T-helper 2 cell treated with Interferon-gamma antibody and Interleukin-4, amounts not matched to agents 5 μg/mL and 100 μg/mL, for 36 hours (primary cell): ENCODE measurements at regions not wholly inside any gene's neighbourhood (a gene's known extent, or its start where the extent isn't known, plus 50 kb on each side); places are given as distances from the start of the nearest gene placed in this dataset.

ENCODE experiments used
- DNase-seq: peaks from one replicate; pipeline ENCODE4 v3.0.0; 2021; ENCODE audit warnings: low spot score
- H3K27ac Mint-ChIP-seq: one replicate; pipeline ENCODE4 v1.8.0; 2021; ENCODE audit warnings: mild to moderate bottlenecking, mixed read lengths
- H3K27me3 Mint-ChIP-seq: one replicate; pipeline ENCODE4 v1.8.0; 2021; ENCODE audit warnings: low read depth, mixed read lengths
- H3K36me3 Mint-ChIP-seq: one replicate; pipeline ENCODE4 v1.8.0; 2021; ENCODE audit warnings: low read depth, mixed read lengths
- H3K4me1 Mint-ChIP-seq: one replicate; pipeline ENCODE4 v1.8.0; 2021; ENCODE audit warnings: low read depth, mixed read lengths
- H3K4me3 Mint-ChIP-seq: one replicate; pipeline ENCODE4 v1.8.0; 2022; ENCODE audit warnings: mild to moderate bottlenecking, moderate library complexity, mixed read lengths
- H3K9me3 Mint-ChIP-seq: one replicate; pipeline ENCODE4 v1.8.0; 2021; ENCODE audit warnings: mixed read lengths

DNA sequence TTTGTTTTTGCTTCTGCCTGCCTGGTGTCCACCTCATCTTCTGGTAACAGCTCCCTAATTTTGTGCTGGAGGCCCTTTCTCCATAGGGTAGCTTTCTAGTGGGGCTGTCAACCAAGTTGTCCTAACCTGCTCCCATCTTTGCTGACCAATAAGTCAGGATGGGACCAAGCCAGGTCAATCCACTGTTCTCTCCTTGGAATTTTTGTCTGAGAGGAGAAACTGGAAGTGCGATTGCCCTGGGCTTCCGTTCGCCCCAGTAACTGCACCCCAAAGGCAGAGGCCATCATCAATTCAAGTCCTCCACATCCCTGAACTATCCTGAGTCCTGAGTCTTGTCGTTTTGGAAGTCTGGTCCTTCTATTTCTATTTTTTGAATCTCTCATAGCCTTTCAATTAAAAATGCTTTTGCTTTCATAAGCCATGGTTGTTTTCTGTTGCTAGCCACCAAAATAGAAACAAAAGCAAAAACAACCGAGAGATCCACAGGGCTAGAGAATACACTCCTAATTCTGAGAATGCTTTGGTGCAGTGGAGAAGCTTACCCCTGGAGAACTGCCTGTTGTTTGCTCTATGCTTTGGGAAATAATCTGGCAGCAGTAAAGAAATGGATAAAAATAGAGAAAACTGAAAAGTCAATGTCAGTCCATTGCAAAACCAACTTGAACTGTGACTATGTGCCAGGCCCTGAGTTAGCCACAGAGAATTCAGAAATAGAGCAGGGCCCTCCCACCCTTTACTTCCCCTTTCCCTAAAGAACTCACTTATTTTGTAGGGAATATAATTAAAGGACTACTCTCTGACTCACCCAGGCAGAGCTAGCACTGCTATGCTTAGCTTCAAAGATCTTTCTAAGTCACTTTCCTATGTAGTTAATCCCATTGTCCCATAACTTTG lies 368.1 kb downstream of the CXCL12 start:
- H3K4me3 Mint-ChIP-seq: no peak overlapping the region

DNA sequence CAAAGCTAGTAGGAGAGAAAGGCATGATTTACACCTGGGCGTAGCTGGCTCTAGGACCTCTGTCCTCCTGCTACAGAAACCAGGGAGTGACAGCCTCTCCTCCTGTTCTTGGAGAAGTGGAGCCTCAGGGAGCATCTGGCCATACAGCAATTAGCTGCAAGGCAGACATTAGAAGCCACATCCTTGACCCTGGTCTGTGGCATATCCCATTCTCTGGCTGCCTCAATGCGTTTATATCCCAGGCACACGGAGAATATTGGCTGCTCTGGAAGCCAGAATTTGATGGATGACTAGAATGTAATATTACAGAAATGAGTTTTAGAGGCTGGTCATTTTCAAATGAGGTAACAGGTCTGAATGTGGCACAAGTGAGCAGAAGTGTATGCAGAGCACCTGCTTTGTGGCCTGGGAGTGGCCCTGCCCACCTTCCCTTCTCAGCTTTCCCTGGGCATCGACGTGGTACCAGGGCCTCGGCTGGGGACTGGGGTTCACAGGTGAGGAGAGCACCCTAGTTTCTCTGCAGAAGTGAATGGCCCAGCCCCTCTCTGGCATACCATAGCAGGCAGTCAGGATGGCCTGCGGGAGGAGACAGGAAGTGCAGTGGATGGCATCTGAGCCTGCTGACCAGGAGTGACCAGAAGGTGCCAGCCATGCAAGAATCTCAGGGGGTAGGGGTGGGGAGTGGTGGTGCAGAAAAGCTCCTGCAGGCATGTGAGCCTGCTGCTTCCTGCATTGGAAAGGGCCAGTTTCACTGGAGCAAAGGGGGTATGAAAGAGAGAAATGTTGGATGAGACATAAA lies 367.2 kb upstream of the ZNF32 start:
- no peak for DNase-seq
- Mint-ChIP-seq H3K36me3 (no peaks in the 10 kb centered on the region), H3K27ac (no peak overlapping the region), H3K9me3 (no peaks in the 10 kb centered on the region), H3K4me3 (no peak overlapping the region), H3K27me3 (no peaks in the 10 kb centered on the region), H3K4me1 (peaks cover 3% of the 10 kb centered on the region)

More for the DNA sequence above, 368.1 kb downstream of the CXCL12 start:
- no peaks in the 10 kb centered on the region for H3K36me3 Mint-ChIP-seq
- no peaks in the 10 kb centered on the region for H3K4me1 Mint-ChIP-seq
- H3K9me3 Mint-ChIP-seq: no peaks in the 10 kb centered on the region
- no peak overlapping the region for H3K27ac Mint-ChIP-seq
- DNase-seq: no peak
- H3K27me3 Mint-ChIP-seq: no peaks in the 10 kb centered on the region

DNA sequence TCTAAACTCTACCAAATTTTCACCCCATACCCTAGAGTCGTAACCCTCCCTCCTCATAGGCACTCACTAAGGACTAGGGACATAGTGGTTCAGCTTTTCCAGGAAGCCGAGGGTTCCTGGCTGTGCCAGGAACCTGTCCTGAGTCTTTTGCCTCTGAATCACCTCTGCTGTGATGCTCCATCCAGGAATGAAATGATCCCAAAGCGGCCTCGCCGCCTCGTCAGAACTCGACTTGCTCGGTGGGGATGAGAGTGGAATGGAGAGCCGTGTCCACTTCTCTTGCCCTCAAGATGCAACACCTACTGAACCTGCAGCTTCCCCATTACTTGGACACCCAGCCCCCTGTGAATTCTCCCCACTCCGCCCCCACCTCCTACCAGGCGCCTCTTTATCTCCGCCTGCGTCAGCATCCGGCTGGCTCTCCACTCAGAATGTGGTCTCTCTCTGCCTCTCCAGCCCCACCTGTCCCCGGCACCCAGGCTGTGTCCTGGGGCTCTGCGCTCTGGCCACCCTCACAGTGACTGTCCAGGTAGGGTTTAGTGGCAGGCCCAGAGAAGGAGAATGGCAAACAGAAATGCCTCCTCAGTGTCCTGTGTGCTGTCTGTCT lies 366.1 kb upstream of the ZNF32 start:
- DNase-seq: no peak
- H3K9me3 Mint-ChIP-seq: no peaks in the 10 kb centered on the region
- no peak overlapping the region for H3K27ac Mint-ChIP-seq
- H3K27me3 Mint-ChIP-seq: no peaks in the 10 kb centered on the region
- H3K4me1 Mint-ChIP-seq: peaks cover 3% of the 10 kb centered on the region
- no peak overlapping the region for H3K4me3 Mint-ChIP-seq
- H3K36me3 Mint-ChIP-seq: no peaks in the 10 kb centered on the region

DNA sequence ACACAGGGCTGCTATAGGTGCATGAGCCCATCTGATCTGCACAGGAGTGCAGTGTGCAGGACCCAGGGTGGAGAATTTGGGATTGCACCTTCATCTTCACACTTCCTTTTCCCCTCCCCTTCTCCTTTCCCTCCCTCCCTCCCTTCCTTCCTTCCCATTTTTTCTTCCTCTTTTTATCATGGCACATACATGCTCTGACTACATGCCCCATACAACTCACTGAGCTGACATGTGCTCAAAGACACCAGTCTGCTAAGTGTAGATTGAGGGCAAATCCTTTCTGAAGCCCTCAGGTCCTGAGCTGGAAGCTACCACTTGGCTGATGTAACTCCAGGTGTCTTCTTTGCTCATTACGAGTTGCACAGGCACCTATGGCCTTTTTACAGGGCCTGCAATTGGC lies 365.3 kb upstream of the ZNF32 start:
- Mint-ChIP-seq H3K27me3 (no peaks in the 10 kb centered on the region), H3K27ac (no peak overlapping the region), H3K9me3 (no peaks in the 10 kb centered on the region), H3K36me3 (no peaks in the 10 kb centered on the region), H3K4me3 (no peak overlapping the region), H3K4me1 (peaks cover 3% of the 10 kb centered on the region)
- no peak for DNase-seq

DNA sequence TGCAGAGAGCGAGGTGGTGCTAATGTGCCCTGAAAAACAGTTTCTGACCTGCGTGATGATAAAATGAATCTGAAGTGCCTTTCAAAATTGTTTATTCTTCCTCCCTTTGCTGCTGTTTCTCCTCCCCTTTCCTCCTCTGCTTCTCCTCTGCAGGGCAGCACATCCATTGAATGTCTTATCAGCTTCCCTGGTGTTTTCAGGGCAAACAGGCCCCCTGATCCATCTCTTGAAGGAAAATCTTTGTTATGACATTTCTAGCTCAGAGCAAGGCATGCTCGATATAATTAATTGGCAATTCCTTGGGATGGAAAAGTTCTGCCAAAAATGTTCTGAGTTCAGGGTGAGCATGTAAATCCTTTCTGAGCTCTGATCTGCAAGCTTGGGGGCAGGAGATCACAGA lies 364.2 kb upstream of the ZNF32 start:
- no peaks in the 10 kb centered on the region for H3K36me3 Mint-ChIP-seq
- peaks cover 3% of the 10 kb centered on the region for H3K4me1 Mint-ChIP-seq
- no peaks in the 10 kb centered on the region for H3K9me3 Mint-ChIP-seq
- no peak overlapping the region for H3K4me3 Mint-ChIP-seq
- H3K27me3 Mint-ChIP-seq: no peaks in the 10 kb centered on the region
- H3K27ac Mint-ChIP-seq: no peak overlapping the region
- no peak for DNase-seq

DNA sequence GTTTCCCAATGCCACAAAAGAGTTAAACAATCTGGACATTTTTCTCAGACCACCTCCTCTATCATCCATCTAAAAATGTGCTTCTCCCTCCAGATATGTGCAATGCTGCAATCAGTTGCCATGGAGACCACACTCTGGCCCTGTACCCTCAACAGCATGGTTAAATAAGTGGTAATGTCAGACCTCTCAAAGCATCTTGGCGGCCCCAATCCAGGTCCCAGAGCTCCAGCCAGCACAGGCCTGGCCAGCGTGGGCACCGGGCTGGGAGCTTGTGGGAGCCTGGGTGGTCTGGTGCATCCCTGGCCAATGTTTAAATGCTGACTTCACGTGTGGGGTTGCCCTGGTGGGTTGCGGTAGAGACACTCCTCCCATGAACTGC lies 362.9 kb upstream of the ZNF32 start:
- Mint-ChIP-seq H3K27ac (no peak overlapping the region), H3K4me1 (peaks cover 3% of the 10 kb centered on the region), H3K4me3 (no peak overlapping the region), H3K27me3 (no peaks in the 10 kb centered on the region), H3K36me3 (no peaks in the 10 kb centered on the region), H3K9me3 (no peaks in the 10 kb centered on the region)
- DNase-seq: no peak

DNA sequence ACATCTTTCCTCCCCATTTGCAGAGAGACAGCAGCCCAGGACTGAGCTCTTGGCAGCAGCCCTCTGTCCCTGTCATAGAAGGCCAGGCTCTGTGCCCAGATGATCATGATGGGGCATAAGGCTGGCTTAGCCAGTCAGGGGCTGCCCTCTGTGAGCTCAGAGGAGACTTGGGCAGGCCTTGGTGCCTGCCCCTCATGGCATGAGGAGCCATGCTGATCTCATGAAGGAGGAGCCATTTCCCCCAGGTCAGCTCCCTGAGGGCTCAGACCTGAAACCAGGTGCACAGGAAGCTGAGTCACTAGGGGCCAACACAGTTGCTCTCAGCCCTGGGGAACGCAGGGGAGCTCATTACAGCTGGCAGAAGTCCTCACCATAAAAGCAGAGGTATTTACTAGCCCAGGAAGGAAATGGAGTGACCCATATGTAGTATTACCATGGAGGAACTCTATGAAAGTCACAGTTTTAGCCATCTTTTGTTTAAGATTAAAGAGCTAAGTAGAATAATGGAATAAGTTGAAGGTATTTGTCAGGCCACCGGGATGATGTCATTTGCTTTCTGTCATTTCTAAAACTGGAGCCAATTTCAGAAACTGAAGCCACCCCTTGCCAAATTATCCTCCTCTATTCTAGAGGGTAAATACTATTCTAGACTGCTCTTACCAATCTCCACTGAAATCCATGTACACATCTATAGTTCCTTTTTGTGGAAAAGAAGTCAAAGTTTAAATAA lies 362.4 kb upstream of the ZNF32 start:
- Mint-ChIP-seq H3K4me3 (no peak overlapping the region), H3K4me1 (peaks cover 3% of the 10 kb centered on the region), H3K36me3 (no peaks in the 10 kb centered on the region), H3K27me3 (no peaks in the 10 kb centered on the region), H3K9me3 (no peaks in the 10 kb centered on the region), H3K27ac (no peak overlapping the region)
- DNase-seq: no peak

DNA sequence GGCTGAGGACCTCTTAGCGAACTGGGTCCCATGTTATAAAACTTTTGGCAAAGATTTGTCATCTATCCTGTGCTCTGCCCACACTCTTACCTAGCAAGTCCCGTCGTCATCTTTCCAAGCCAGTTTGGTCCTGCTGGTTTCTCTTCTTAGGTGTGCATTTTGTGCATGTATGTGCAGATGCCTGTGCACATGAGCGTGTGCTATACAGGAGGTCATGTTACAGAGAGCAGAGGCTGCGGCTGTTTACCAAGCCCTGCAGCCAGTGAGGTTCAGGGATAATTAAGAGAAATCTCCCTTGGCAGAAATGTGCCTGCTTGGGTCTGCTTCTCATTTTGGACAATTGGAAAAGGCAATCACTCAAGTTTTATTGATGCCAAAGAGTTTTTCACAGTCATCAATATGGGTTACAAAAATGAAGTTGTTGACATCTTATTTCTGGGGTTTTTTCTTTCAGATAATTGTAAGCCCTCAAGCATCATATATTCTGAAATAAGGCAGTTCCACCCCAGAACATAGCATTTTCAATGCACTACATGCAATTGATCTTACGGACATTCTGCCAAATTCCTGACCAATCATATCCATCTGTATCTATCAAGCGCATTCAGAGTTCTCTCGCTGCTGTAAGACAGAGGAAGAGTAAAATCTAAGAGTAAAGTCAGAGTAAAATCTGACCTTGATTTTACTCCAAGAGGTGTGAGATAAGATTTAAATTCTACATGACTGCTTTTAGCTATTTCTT lies 361.4 kb upstream of the ZNF32 start:
- Mint-ChIP-seq H3K4me3 (no peak overlapping the region), H3K9me3 (no peaks in the 10 kb centered on the region), H3K27me3 (no peaks in the 10 kb centered on the region), H3K27ac (no peak overlapping the region), H3K4me1 (peaks cover 3% of the 10 kb centered on the region), H3K36me3 (no peaks in the 10 kb centered on the region)
- no peak for DNase-seq

DNA sequence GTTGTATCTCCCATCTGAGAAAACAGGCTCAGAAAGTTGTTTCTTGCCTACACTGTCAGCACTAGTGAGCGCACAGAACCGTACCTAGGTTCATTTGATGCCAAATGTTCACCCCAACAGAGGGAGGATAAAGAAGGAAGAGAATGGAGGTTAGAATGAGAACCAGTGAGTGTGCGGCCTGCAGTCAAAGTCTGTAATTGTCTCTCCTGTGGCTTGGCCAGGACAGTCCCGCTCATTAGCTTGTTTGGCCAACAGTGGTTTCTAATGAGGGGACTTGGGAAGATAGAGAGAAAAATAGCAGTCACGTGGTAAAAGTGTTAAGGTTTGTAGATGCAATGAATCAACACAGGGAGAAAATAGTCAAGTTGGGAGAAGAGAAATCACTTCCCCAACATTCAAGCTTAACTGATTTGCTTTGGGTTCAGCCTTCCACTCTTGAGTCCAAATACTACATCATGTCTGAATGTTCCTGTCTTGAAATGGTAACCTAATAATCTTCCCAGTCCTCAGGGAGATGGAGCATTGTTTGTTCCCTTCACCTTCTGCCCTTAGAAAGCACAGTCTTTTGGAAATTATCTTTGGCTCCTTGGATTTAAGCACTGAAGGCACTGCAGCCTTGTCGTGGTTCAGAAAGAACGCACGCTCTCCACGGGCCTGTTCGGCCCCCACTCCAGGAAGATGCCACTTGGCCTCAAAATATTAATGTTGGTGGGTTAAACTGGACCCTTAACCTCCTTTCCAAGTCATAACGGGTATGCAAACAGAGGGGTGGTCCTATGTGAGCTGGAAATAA lies 360.4 kb upstream of the ZNF32 start:
- Mint-ChIP-seq H3K9me3 (no peaks in the 10 kb centered on the region), H3K27me3 (no peaks in the 10 kb centered on the region), H3K36me3 (no peaks in the 10 kb centered on the region), H3K27ac (no peak overlapping the region), H3K4me1 (peaks cover 3% of the 10 kb centered on the region), H3K4me3 (no peak overlapping the region)
- no peak for DNase-seq

DNA sequence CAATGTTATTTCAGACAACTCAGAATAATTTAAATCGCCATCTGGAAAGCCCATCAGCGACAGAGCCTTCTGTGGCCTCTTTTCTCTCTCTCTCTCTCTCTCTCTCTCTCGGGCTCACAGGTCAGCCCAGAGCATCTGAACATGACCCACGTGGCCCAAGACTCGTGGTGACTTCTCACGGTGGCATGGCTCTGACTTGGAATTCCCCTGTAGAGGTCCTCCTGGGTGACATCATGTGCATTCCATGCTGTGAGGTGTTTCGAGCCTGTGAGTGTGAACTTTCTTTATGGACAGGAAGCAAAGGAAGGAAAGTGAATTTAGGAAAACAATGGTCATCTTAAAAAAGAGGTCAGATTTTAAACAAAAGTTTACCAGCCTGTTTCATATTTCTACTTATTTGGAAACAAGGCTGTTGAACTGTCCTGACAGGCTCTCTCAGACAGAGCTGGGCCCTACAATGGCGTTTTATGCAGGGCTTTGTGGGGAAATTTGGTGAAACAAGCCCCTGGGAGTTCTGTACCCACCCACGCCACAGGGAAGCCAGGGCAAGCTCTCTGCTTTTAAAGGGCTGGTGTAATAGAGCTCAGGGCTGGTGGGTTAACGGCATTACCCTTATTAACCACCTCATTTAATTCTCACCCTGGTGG lies 359.7 kb upstream of the ZNF32 start:
- DNase-seq: no peak
- H3K27ac Mint-ChIP-seq: no peak overlapping the region
- no peaks in the 10 kb centered on the region for H3K9me3 Mint-ChIP-seq
- H3K36me3 Mint-ChIP-seq: no peaks in the 10 kb centered on the region
- H3K27me3 Mint-ChIP-seq: no peaks in the 10 kb centered on the region
- no peak overlapping the region for H3K4me3 Mint-ChIP-seq
- H3K4me1 Mint-ChIP-seq: peaks cover 3% of the 10 kb centered on the region

DNA sequence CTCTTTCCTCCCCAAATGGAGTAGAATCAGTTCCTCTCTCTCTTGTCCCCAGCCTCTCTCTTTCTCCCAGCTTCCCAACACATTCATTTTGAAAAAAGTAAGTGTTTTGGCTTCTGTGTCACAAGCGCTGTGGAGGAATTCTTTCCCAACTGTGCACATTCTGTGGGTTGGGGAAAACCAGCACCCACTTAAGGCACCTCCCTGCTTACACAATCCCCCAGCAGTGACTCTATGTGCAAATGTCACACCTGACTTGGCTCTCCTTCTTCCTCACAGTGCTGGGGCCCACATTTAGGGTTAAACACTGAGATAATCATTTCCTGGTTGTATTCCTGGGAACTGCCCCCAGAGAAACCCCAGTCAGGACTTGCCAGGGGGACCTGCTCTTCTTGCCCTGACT lies 358.1 kb upstream of the ZNF32 start:
- H3K27me3 Mint-ChIP-seq: no peaks in the 10 kb centered on the region
- no peaks in the 10 kb centered on the region for H3K9me3 Mint-ChIP-seq
- H3K27ac Mint-ChIP-seq: no peak overlapping the region
- no peak for DNase-seq
- no peak overlapping the region for H3K4me3 Mint-ChIP-seq
- no peaks in the 10 kb centered on the region for H3K36me3 Mint-ChIP-seq
- H3K4me1 Mint-ChIP-seq: peaks cover 3% of the 10 kb centered on the region

DNA sequence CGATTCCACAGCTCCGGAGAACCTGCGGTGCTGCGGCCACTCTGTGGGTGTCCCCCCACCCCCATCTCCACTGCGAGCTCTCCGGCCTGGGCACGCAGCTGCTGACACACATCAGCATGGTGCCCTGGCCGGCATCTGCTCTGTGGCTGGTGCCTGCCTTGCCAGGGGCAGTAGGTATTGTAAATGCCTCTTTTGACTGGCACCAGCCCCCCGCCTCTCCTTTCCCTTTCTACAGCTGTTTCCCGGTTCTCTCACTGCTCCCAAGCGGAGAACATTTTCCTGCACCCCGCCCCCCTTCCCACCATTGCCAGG lies 357.1 kb upstream of the ZNF32 start:
- Mint-ChIP-seq H3K36me3 (no peaks in the 10 kb centered on the region), H3K9me3 (no peaks in the 10 kb centered on the region), H3K27ac (no peak overlapping the region), H3K4me1 (no peaks in the 10 kb centered on the region), H3K27me3 (peaks cover 4% of the 10 kb centered on the region), H3K4me3 (no peak overlapping the region)
- no peak for DNase-seq
